Globus pallidus (tissue), 1 donor: ENCODE measurements at regions not wholly inside any gene's neighbourhood (a gene's known extent, or its start where the extent isn't known, plus 50 kb on each side); places are given as distances from the start of the nearest gene placed in this dataset.

Experiments
- DNase-seq: peaks from one replicate; pipeline ENCODE4 v3.0.0-alpha.2; 2015; ENCODE audit warnings: low spot score

DNA sequence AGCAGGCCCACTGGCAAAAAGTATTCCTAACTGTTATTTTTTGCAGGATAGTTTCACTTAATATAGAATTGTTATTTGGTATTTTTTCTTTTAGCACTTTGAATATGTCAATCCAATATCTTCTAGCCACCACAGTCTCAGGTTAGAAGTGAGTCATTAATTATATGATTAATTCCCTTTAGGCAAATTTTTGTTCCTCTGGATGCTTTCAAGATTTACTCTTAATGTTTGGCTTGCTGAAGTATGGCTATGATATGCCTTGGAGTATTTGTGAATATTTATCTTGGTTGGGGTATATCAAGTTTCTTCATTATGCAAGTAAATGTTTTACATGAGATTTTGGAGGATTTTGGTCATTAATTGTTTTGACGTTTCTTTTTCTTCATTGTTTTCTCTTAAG is 152.1 kb upstream of the ALCAM start:
- DNase-seq: no peak

GRCh38 chr3:105222568-105223093 is 144.1 kb upstream of the ALCAM start:
- no peak for DNase-seq

- DNase-seq: no peak
These were observed 142.9 kb upstream of the ALCAM start for GRCh38 chr3:105223815-105224214.

- DNase-seq: no peak
These were observed 138.0 kb upstream of the ALCAM start for GRCh38 chr3:105228696-105229095.

DNA sequence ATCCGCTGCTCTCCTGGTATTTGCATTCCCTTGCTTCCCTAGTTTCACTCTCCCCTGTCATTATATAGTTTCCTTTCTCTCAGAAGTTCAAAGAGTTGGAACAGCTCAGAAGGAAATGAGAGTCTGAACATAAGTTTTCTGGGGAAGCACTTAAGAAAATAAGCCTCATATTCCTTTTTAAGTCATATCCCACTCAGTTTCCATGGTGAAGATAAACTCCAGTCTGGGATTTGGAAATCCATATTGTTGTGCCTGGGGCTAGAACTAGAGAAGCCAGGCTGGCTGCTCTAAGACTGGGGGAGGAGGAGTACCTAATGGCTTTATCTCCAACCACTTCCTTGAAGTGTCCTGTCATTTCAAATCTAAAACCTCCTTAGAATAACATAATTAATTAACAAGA is 134.2 kb upstream of the ALCAM start:
- DNase-seq: no peak

DNA sequence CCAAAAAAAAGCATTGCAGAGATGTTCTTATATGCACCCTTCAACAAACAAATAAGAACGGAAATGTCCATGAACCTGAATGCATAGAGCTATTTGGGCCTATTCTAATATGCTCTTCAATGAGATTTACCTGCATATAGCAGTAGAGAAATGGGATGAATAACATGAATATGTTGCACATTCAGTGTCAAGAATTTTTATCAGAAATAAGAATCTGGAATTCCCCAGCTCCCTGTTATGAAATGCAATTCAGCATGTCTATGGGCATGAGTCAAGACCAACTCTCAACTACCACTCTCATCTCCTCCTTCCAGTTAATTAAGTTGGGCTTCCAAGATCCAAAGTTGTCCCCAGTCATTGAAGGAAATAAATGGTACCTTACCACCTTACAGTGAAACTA is 133.7 kb upstream of the ALCAM start:
- DNase-seq: no peak

DNA sequence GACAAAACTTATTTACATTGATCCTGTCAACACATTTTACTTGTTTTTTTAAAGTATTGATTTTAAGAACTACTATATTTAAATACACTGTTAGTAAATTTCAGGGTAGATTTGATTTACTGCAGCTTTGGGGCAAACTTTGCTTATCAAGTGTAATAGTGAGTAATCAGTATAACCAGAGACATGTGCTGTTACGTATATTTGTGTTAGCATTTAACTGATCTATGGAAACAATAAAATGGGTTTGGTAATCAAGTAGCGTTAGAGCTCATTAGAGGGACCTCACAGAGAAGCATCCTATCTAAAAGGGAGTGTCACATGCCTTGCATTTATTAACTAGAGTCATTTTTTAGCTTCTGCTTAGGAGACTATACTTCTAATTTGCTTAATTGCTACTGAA is 131.5 kb upstream of the ALCAM start:
- no peak for DNase-seq

GRCh38 chr3:105235785-105236184 is 130.9 kb upstream of the ALCAM start:
- no peak for DNase-seq

DNA sequence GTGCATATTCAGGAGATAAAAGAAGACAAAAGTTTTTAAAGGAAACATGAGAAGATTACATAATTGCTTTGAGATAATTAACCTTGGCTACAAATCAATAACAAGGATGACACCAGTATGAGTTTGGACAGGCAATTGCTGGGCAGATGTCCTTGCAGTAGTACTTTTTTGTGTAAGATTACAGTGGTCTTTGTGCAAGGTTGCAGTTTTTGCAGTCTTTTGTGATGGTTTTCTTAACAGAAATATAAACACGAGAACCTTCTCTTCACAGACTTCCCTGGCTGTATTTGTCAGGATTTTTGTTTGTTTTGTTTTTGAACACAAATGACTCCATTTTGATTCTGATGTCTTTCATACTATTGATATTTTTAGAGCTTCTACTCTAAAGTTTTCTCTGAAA is 128.3 kb upstream of the ALCAM start:
- DNase-seq: no peak

DNA sequence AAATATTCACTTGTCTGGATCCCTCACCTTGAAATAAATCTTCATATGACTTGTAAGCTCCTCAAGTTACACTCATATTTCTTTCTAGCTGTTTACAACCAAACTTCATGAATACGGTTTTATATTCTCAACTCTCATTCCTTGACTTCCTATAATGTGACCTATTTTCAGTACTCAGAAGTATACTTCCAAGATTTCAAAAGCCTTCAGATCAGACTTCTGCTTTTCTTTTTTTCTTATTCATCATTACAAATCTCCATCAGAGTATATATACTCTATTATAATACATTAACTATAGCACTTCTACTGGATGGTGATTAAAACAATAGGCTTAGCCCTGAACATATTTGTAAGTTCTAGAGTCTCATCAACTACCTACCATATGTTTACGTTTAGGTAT is 123.6 kb upstream of the ALCAM start:
- no peak for DNase-seq

- no peak for DNase-seq
These were observed 120.2 kb upstream of the ALCAM start for GRCh38 chr3:105246536-105246935.

DNA sequence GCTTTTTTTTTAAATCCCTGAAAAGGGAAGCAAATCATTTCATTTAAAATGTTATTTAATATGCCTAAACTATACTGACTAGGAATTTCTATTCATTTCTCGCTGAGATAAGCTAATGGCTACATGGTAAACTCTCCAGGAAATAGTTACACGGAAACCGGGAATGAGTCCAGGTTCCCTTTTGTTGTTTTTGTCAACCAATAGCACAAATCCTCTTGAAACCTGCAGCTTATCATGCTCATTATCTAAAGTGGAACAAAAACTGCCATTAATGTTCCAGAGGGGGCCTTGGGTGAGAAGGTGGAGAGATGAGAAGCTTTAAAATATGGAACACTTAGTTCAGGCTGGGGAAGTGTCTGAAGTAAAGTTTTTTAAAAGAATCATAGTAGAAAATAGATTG is 113.5 kb upstream of the ALCAM start:
- no peak for DNase-seq

- no peak for DNase-seq
These were observed 112.6 kb upstream of the ALCAM start for GRCh38 chr3:105254154-105254553.

DNA sequence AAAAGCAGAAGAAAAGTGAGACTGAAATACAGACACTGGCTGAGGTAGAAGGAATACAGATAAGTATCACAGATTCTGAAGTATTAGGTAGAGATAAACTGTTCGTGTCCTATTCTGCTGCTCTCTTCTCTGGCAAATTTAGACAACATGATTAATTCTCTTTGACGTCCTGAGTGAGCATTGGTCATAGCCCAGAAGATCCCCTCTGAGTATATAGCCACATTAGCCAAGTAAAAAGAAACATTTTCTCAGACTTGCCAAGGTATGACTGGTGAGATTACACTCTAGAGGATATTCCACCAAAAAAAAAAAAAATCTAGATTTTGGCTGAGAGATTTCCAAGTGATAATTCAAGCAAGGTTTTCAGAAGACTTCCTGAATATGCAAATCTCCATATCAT is 111.4 kb upstream of the ALCAM start:
- no peak for DNase-seq

GRCh38 chr3:105259496-105259895 is 107.2 kb upstream of the ALCAM start:
- DNase-seq: no peak

GRCh38 chr3:105260385-105260784 is 106.3 kb upstream of the ALCAM start:
- no peak for DNase-seq

GRCh38 chr3:105274536-105274935 is 92.2 kb upstream of the ALCAM start:
- no peak for DNase-seq

GRCh38 chr3:105274958-105275357 is 91.8 kb upstream of the ALCAM start:
- DNase-seq: no peak

GRCh38 chr3:105277656-105278055 is 89.1 kb upstream of the ALCAM start:
- no peak for DNase-seq

- no peak for DNase-seq
These were observed 88.0 kb upstream of the ALCAM start for GRCh38 chr3:105278688-105279087.

GRCh38 chr3:105281989-105282388 is 84.7 kb upstream of the ALCAM start:
- no peak for DNase-seq

DNA sequence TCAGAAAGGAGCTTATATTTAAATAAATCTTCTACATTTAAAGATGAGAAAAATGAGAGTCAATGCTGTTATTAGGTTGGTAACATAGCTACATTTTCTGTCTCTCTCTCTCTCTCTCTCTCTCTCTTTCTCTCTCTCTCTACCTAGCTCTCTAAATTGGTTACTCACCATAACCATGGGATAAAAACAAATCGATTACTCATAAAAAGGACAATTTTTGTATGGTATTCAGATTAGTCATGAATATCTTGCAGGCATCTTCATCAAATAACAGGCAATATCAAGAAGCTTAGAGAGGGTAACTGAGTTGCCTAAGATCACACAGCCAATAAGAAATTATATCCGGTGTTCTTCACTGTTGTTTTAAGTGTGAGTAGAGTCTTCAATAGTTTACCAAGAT is 81.8 kb upstream of the ALCAM start:
- no peak for DNase-seq

DNA sequence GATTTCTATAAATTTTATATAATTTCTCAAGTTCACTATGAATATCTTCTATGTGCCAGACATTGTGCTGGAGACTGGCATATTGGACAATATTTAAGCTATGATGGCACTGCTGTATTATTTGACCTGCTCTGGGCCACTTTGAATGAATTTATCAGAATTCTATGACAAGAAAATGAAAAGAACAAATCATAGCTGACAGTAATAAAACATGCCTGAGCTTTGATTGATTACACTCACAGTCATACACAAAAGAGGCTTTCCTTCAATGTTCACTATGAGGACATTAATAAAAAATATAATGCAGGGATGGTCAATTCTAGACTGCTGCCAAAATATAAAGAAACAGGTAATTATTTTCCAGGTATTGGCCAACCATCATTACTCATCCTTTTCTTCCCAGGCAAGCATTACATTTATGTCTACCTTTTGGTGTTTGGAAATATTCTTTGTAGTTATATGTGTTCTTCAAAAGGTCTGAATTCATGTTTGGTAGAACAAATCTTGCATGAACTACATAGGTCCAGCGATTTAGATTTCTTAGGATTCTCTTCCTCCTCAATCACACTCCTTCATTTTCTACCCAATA is 81.0 kb upstream of the ALCAM start:
- DNase-seq: no peak

DNA sequence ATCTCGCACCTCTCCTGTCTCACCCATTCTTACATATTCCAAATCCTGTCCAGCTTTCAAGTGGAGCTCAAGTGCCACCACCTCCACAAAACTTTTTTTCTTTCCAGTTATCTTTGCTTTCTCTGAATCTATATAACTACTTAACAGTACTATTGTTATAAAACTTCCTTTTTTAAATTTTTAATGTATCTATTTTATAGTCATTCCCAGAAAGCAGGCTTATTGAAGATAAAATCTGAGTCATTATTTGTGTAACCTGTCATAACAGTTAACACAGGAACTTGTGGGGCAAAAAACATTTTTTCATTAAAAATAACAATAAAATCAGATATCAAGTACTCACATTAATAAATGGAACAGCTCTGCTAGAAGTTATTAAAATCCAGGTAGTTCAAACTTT is 73.3 kb upstream of the ALCAM start:
- DNase-seq: no peak
